ENCODE measurements at regions not wholly inside any gene's neighbourhood (a gene's known extent, or its start where the extent isn't known, plus 50 kb on each side); places are given as distances from the start of the nearest gene placed in this dataset.

GRCh38 chr5:3010953-3011763 is 259.7 kb upstream of the IRX2 start:
- no peak for TF ChIP-seq CTCF (IDR thresholded peaks at IDR 0.05)

- no peak for TF ChIP-seq CTCF (IDR thresholded peaks at IDR 0.05)
These were observed 258.9 kb upstream of the IRX2 start for GRCh38 chr5:3010301-3010952.

DNA sequence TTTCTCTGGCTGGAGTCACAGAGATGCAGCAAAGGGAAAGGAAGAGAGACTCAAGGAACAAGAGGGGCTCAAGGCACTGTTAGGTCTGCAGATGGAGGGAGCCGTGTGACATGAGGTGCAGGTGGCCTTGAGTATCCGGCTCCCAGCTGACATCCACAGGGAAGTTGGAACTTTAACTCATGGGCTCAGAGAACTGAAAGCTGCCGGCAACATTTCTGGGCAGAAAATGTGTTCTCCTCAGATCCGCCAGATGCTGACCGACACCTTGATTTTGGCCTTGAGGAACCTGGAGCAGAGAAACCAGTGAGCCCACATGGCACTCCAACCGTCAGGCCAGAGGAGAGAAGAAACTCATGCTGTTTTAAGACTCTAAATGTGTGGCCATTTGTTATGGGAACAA is 258.1 kb upstream of the IRX2 start:
- no peak for TF ChIP-seq CTCF (IDR thresholded peaks at IDR 0.05)

DNA sequence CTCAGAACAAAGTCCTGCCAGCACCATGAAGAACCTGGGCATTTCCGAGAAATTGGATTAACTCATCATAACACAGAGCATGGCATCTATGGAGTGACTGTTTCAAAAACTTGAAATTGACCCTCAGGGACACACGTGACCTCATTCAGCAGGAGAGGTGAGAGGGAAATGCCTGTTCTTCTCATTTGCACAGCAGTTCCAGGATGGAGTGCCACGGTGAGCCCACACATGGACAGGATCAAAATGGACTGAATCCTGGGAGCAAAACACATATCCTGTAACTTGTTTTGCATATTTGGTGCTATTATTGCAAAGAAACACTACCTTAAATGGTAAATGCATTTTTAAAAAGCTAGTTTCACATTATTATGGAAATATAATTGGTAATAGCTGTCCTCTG is 256.1 kb upstream of the IRX2 start:
- no peak for TF ChIP-seq CTCF (IDR thresholded peaks at IDR 0.05)

DNA sequence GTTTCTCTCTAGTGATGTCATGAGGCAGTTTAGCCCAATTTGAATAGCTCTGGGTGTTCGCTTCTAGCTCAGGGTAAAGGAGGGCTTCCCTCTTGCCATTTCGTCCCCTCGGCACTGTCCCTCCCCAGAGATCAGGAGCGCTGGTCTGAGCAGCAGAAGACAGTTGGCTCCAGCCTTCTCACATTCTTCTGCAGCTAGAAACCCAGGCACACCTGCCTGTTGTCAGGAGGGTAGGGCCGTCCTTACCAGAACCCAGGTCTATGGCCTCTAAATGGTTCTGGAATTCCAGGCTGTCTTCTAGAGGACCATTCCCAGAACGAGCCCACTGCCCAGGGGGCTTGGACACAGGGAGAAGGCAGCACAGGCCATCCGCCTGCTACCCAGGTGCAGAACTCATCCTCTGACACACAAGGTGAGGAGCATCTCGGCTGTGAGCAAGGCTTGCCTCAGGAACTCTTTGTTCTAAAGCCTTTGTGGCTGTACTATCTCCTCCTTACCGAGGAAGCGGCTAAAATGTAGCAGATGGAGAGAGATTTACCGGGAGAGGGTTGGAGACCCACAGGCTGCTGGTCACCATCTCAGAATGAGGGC is 255.6 kb upstream of the IRX2 start:
- no peak for TF ChIP-seq CTCF (IDR thresholded peaks at IDR 0.05)

DNA sequence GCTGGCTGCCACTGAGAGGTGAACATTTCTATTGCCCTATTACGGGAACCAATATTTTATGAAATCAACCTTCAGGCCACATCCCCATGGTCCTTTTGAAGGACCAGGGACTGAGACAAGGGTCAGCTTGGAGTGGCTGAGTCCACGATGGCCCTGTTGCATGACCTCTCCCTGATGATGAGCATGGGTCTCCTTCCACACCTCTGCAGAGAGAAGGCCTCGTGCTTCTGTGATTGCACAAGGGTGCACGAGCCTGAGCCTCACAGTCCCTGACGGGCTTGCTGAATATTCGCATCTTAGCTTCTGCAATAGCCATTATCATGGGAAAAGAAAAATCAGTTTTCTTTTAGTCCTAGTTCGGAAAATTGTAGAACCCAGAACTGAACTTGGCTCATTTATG is 255.0 kb upstream of the IRX2 start:
- no peak for TF ChIP-seq CTCF (IDR thresholded peaks at IDR 0.05)

DNA sequence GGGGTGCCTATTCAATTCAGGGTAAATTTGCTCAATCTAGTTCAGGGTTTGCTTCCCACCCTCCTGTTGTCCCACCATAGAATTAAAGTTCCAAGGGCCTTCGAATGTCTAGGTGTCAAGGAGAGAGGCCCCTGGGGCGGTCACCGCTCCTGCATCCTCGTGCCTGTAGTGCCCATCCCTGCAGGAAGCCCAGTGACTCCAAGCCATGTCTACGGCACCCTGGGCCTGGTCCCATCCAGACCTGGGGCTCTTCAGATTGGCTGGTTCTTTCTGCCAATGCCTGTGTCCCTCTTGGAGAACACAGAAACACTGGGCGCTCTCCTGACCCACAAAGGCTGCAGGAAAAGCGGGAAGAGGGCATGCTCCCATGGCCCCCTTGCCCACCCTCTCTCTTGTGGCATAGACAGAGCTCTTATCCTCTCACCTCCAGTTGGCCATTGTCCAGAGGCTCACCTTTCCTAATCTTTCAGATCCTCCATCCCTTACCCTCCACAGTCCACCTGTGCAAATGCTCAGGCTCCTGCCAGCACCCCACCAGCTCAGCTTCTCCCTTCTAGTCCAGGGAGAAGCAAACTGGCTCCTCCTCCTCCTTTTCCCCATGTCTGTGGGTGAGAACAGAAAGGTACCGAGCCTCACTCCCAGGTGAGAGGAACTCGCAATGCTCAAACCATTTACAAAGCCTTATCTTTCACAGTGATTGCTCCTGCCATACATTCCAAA is 253.0 kb upstream of the IRX2 start:
- TF ChIP-seq CTCF (IDR thresholded peaks at IDR 0.05): no peak

Measured in LNCAP (cell line).